ENCODE measurements at regions not wholly inside any gene's neighbourhood (a gene's known extent, or its start where the extent isn't known, plus 50 kb on each side); places are given as distances from the start of the nearest gene placed in this dataset.

DNA sequence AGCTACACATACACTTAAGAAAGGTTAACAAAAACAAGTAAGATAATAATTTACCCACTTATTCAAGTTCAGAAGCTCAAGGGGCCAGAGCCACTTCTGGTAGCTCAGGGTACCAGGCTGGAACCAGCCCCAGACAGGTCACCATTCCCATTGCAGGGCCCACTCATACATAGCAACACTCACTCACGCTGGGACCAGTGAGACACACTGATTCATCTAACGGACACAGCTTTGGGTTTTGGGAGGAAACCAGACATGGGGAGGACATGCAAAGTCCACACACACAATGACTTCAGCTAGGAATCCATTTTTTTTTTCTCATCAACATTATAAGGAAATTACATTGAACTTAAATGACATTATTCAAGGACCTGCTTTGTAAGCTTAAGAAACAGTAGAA is 169.1 kb downstream of the ZC3H11B start:
- ChIA-PET CTCF (interaction anchor here (0.6 kb wide), 1 partner anchor 9 kb away, joined by 3 read pairs; no protein-coding TSS in a partner anchor), POLR2A (no interaction called here)
- no peak overlapping the region for H3K4me3 ChIP-seq (ENCODE audit: low read depth, low read length)
- TF ChIP-seq, protein P1, sequence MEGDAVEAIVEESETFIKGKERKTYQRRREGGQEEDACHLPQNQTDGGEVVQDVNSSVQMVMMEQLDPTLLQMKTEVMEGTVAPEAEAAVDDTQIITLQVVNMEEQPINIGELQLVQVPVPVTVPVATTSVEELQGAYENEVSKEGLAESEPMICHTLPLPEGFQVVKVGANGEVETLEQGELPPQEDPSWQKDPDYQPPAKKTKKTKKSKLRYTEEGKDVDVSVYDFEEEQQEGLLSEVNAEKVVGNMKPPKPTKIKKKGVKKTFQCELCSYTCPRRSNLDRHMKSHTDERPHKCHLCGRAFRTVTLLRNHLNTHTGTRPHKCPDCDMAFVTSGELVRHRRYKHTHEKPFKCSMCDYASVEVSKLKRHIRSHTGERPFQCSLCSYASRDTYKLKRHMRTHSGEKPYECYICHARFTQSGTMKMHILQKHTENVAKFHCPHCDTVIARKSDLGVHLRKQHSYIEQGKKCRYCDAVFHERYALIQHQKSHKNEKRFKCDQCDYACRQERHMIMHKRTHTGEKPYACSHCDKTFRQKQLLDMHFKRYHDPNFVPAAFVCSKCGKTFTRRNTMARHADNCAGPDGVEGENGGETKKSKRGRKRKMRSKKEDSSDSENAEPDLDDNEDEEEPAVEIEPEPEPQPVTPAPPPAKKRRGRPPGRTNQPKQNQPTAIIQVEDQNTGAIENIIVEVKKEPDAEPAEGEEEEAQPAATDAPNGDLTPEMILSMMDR (IDR thresholded peaks at IDR 0.05; ENCODE audit: insufficient read depth, low read depth, low read length), result no peak
- H3K36me3 ChIP-seq (ENCODE audit: control insufficient read depth, insufficient read depth, low read length), result no peaks in the 10 kb centered on the region
- DNase-seq (ENCODE audit: low read depth), result no peak
- H3K27me3 ChIP-seq (ENCODE audit: control insufficient read depth, insufficient read depth, low read length), result no peaks in the 10 kb centered on the region

DNA sequence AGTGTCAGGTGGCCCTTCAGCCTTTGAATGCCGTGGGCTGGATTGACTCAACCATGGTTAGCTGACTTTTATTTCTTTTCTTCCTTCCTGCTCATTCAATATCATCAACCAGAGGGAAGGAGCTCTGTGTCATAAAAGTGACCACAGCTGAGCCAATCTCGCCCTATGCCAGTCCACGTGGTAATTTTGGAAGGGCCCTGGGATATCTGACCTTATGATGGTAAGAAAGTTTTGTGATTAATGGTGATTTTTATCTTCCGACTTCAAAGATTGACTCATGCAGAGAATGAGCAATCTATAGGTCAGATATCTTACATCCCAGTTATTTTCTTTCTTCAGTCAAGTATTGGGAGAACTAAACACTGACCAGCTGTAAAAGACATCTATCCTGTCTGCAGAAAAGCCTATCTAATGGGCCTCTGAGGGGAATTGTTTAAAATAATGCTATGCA is 170.3 kb downstream of the ZC3H11B start:
- Histone ChIP-seq H3K4me3 (ENCODE audit: low read depth, low read length) (no peak overlapping the region), H3K36me3 (ENCODE audit: control insufficient read depth, insufficient read depth, low read length) (no peaks in the 10 kb centered on the region), H3K27me3 (ENCODE audit: control insufficient read depth, insufficient read depth, low read length) (no peaks in the 10 kb centered on the region)
- POLR2A ChIA-PET, result no interaction called here
- CTCF ChIA-PET, result interaction anchor here (1.3 kb wide), 1 partner anchor 23 kb away, joined by 3 read pairs; no protein-coding TSS in a partner anchor
- TF ChIP-seq, protein P1 (IDR thresholded peaks at IDR 0.05; ENCODE audit: insufficient read depth, low read depth, low read length), result no peak
- no peak for DNase-seq (ENCODE audit: low read depth)

DNA sequence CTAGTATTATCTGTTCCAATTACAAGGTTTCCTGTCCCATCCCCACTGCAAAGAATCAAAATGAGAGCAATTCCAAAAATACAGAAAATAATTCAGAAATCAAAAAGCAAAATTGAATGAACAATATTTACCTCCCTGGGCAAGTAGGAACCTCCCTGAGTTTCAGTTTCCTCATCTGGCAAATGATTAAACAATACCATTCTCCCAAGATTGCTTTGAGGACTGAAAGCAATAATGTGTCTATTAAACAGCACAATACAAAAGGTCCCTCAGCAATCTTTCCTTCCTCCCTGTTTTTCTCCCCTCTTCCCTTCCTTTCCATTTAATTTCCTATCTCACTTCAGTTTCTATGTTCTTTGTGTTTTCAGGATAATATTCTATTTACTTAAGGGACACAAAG is 171.0 kb downstream of the ZC3H11B start:
- POLR2A ChIA-PET, result no interaction called here
- CTCF ChIA-PET, result interaction anchor here (1.3 kb wide), 1 partner anchor 24 kb away, joined by 3 read pairs; no protein-coding TSS in a partner anchor
- H3K4me3 ChIP-seq (ENCODE audit: low read depth, low read length), result no peak overlapping the region
- TF ChIP-seq, protein P1 (IDR thresholded peaks at IDR 0.05; ENCODE audit: insufficient read depth, low read depth, low read length), result no peak
- H3K36me3 ChIP-seq (ENCODE audit: control insufficient read depth, insufficient read depth, low read length), result no peaks in the 10 kb centered on the region
- DNase-seq (ENCODE audit: low read depth), result no peak
- H3K27me3 ChIP-seq (ENCODE audit: control insufficient read depth, insufficient read depth, low read length), result no peaks in the 10 kb centered on the region

DNA sequence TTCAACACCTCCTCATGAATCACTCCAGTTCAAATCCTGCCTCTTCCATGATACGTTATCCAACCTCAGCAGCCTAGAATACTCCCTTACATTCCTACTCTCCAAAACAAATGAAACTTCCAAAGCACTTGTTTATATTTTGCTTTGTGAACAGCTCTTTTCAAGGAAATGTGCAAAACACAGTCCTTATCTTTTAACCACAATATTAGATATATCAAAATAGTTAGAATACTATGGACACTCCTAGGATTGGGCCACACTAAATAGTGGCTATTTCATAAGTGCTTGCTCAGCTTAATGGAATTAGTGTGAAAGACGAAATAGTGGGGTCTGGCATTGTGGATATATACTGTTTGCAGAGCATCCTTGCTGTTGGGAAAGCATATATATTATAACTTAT is 173.5 kb downstream of the ZC3H11B start:
- no peaks in the 10 kb centered on the region for H3K27me3 ChIP-seq (ENCODE audit: control insufficient read depth, insufficient read depth, low read length)
- DNase-seq (ENCODE audit: low read depth), result no peak
- CTCF ChIA-PET, result no interaction called here
- TF ChIP-seq, protein P1 (IDR thresholded peaks at IDR 0.05; ENCODE audit: insufficient read depth, low read depth, low read length), result no peak
- H3K36me3 ChIP-seq (ENCODE audit: control insufficient read depth, insufficient read depth, low read length), result no peaks in the 10 kb centered on the region
- no peak overlapping the region for H3K4me3 ChIP-seq (ENCODE audit: low read depth, low read length)
- POLR2A ChIA-PET, result no interaction called here

DNA sequence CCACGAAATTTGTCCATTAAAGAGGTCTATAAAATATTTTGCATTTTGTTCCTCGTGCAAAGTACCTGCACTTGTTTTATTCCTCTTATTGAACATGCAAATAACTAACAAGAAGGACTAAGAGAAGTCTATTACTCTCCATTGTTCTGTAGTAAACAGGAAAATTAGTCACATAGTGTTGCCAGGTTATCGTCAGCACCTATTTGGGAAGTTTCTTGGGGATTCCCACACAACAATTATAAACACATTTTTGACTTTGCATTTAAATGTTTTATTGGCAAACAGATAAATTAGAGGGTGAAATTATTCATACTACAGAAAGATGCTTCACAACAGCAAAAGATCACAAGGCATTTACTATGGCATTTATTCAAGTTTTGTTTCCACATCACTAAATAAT is 174.5 kb downstream of the ZC3H11B start:
- CTCF ChIA-PET, result no interaction called here
- H3K4me3 ChIP-seq (ENCODE audit: low read depth, low read length), result no peak overlapping the region
- no peaks in the 10 kb centered on the region for H3K36me3 ChIP-seq (ENCODE audit: control insufficient read depth, insufficient read depth, low read length)
- TF ChIP-seq, protein P1 (IDR thresholded peaks at IDR 0.05; ENCODE audit: insufficient read depth, low read depth, low read length), result no peak
- no peak for DNase-seq (ENCODE audit: low read depth)
- no peaks in the 10 kb centered on the region for H3K27me3 ChIP-seq (ENCODE audit: control insufficient read depth, insufficient read depth, low read length)
- POLR2A ChIA-PET, result no interaction called here

All from BJ (cell line).